Endothelial cell of umbilical vein (primary cell): ENCODE measurements at regions not wholly inside any gene's neighbourhood (a gene's known extent, or its start where the extent isn't known, plus 50 kb on each side); places are given as distances from the start of the nearest gene placed in this dataset.

ENCODE experiments used
- BruUV-seq: library from RNA; stranded (reverse); fragments of 400-500 nt; replicated peaks from 2 replicates; lab custom pipeline; 2021; lab: Mats Ljungman, UMichigan
- CTCF ChIA-PET: fragments of 300-600, 350-600 bp; sonication (Branson Sonifier 250); formaldehyde crosslinking; loops from one replicate; lab custom pipeline; 2021; ENCODE audit warnings: antibody characterized with exemption, inconsistent platforms; lab: Charles Lee
- POLR2A ChIA-PET: fragments of 300-600, 350-600 bp; sonication (Branson Sonifier 250); formaldehyde crosslinking; loops from one replicate; lab custom pipeline; 2021; ENCODE audit warnings: antibody characterized with exemption, inconsistent platforms; lab: Charles Lee
- DNase-seq: peaks from one replicate; pipeline ENCODE4 v3.0.0-alpha.2; 2011; ENCODE audit warnings: low read depth, low spot score
- FAIRE-seq: peaks from 2 replicates; lab custom pipeline; 2011; peaks lifted over from hg19 to GRCh38; lab: Jason Lieb, UNC
- H2AFZ ChIP-seq: 2 replicates; pipeline ENCODE4 v1.6.0; 2012; ENCODE audit warnings: low read depth, low read length, control low read depth, inconsistent platforms
- H3K27ac ChIP-seq: 2 replicates; pipeline ENCODE4 v1.5.1; 2011; ENCODE audit warnings: low read depth, mild to moderate bottlenecking, control low read depth, low read length, moderate library complexity; ENCODE audit not compliant: insufficient read depth
- H3K27me3 ChIP-seq, 2 experiments: 2 replicates each; pipeline versions ENCODE4 v1.6.0 to v1.6.1; 2011; ENCODE audit warnings: low read length in 2 of 2, mixed read lengths in 1 of 2; ENCODE audit not compliant: control insufficient read depth in 2 of 2, insufficient read depth in 2 of 2
- H3K36me3 ChIP-seq, 2 experiments: 2 replicates in 1 of 2; 3 replicates in 1 of 2; pipeline ENCODE4 v1.5.1; 2011; ENCODE audit warnings: low read length in 2 of 2, mild to moderate bottlenecking in 1 of 2, moderate library complexity in 1 of 2; ENCODE audit not compliant: control insufficient read depth in 2 of 2, insufficient read depth in 2 of 2; ENCODE audit errors: extremely low read depth in 1 of 2
- H3K4me1 ChIP-seq: 3 replicates; pipeline ENCODE4 v1.5.1; 2011; ENCODE audit warnings: mild to moderate bottlenecking, low read length; ENCODE audit not compliant: control insufficient read depth, insufficient read depth; ENCODE audit errors: extremely low read depth
- H3K4me2 ChIP-seq: 2 replicates; pipeline ENCODE4 v1.6.1; 2011; ENCODE audit warnings: low read length, control low read depth, mixed read lengths; ENCODE audit not compliant: insufficient read depth
- H3K4me3 ChIP-seq, 3 experiments: fragments of 200-600 bp in 1 of 3; sonication (generic), shearing (Covaris generic) in 1 of 3; replicated peaks in 1 of 3; 2 replicates each; pipeline ENCODE4 v1.5.1; 2011 to 2016; ENCODE audit warnings: control low read depth in 3 of 3, low read length in 3 of 3, mild to moderate bottlenecking in 2 of 3, inconsistent platforms in 1 of 3, low read depth in 1 of 3, moderate library complexity in 1 of 3; ENCODE audit not compliant: insufficient read depth in 1 of 3
- H3K79me2 ChIP-seq: 2 replicates; pipeline ENCODE4 v1.6.0; 2012; ENCODE audit warnings: low read length, inconsistent platforms; ENCODE audit not compliant: control insufficient read depth, insufficient read depth
- H3K9ac ChIP-seq: replicated peaks from 2 replicates; pipeline ENCODE3; 2011; ENCODE audit warnings: low read length, control low read depth; ENCODE audit not compliant: insufficient read depth; ENCODE audit errors: extremely low read depth
- H3K9me1 ChIP-seq: replicated peaks from 3 replicates; pipeline ENCODE4 v1.6.0; 2011; ENCODE audit warnings: mild to moderate bottlenecking, low read length; ENCODE audit not compliant: control insufficient read depth, insufficient read depth; ENCODE audit errors: extremely low read depth
- H3K9me3 ChIP-seq: replicated peaks from 2 replicates; pipeline ENCODE4 v1.5.1; 2012; ENCODE audit warnings: low read length, inconsistent platforms; ENCODE audit not compliant: control insufficient read depth, insufficient read depth
- H4K20me1 ChIP-seq: replicated peaks from 2 replicates; pipeline ENCODE3; 2011; ENCODE audit warnings: mild to moderate bottlenecking, low read length; ENCODE audit not compliant: control insufficient read depth, insufficient read depth; ENCODE audit errors: extremely low read depth
- CTCF ChIP-seq, 2 donors: IDR thresholded peaks; 1 replicate in 1 of 2; 2 replicates in 1 of 2; pipeline ENCODE4 v1.5.1; 2011; ENCODE audit warnings: low read length in 2 of 2, mild to moderate bottlenecking in 2 of 2, moderate library complexity in 2 of 2, control low read depth in 1 of 2, inconsistent platforms in 1 of 2, low read depth in 1 of 2; ENCODE audit not compliant: insufficient read depth in 1 of 2; ENCODE audit errors: extremely low read depth in 1 of 2
- EZH2 ChIP-seq: IDR thresholded peaks from 2 replicates; pipeline ENCODE4 v1.6.1; 2012; ENCODE audit warnings: borderline replicate concordance, low read depth, mild to moderate bottlenecking, moderate library complexity, low read length, inconsistent platforms; ENCODE audit not compliant: severe bottlenecking
- FOS ChIP-seq: IDR thresholded peaks from 2 replicates; pipeline ENCODE4 v1.6.1; 2011; ENCODE audit warnings: mild to moderate bottlenecking, low read length, moderate library complexity, borderline replicate concordance; ENCODE audit not compliant: insufficient read depth
- GATA2 ChIP-seq: IDR thresholded peaks from 2 replicates; pipeline ENCODE4 v1.7.0; 2011; ENCODE audit warnings: low read depth, mild to moderate bottlenecking, moderate library complexity, mixed read lengths, low read length; ENCODE audit not compliant: insufficient read length, insufficient read depth
- JUN ChIP-seq: IDR thresholded peaks from 2 replicates; pipeline ENCODE4 v1.6.1; 2011; ENCODE audit warnings: borderline replicate concordance, low read depth; ENCODE audit not compliant: insufficient read length, insufficient read depth
- MAX ChIP-seq: IDR thresholded peaks from 2 replicates; pipeline ENCODE4 v1.6.1; 2011; ENCODE audit not compliant: insufficient read depth, insufficient read length
- MYC ChIP-seq: IDR thresholded peaks from one replicate; pipeline ENCODE4 v1.6.1; 2011; ENCODE audit warnings: mild to moderate bottlenecking, low read depth, low read length
- POLR2A ChIP-seq: IDR thresholded peaks from 2 replicates; pipeline ENCODE4 v1.6.1; 2012; ENCODE audit warnings: low read depth, mild to moderate bottlenecking, control low read depth, low read length
- POLR2AphosphoS5 ChIP-seq: IDR thresholded peaks from 2 replicates; pipeline ENCODE4 v1.6.1; 2012; ENCODE audit warnings: low read depth, mild to moderate bottlenecking, control low read depth, low read length, moderate library complexity; ENCODE audit not compliant: insufficient read depth
- dilution Hi-C: fragments of 300-500 bp; cut with MboI; formaldehyde crosslinking; loops from one replicate; pipeline ENCODE4 v1.15.0; 2019; ENCODE audit warnings: low sequenced_read_pairs; ENCODE audit not compliant: extremely low pct_ligation_motif_present
- intact Hi-C: fragments of 100-400 bp; cut with micrococcal nuclease; formaldehyde crosslinking; loops from one replicate; pipeline ENCODE4 v1.10.0; 2022

GRCh38 chr14:47921133-47921532 is 245.7 kb upstream of the MDGA2 start:
- Histone ChIP-seq H3K4me2 (no peak overlapping the region), H4K20me1 (no peaks in the 10 kb centered on the region), H3K27ac (no peak overlapping the region), H3K4me1 (no peaks in the 10 kb centered on the region), H3K9me3 (no peaks in the 10 kb centered on the region), H3K36me3 (no peaks in the 10 kb centered on the region), H2AFZ (no peak overlapping the region), H3K79me2 (no peaks in the 10 kb centered on the region), H3K9me1 (no peaks in the 10 kb centered on the region), H3K4me3 (no peak overlapping the region), H3K27me3 (no peaks in the 10 kb centered on the region), H3K9ac (no peak overlapping the region)
- TF ChIP-seq POLR2AphosphoS5: no peak
- TF ChIP-seq MYC: no peak
- TF ChIP-seq FOS: no peak
- TF ChIP-seq GATA2: no peak
- TF ChIP-seq MAX: no peak
- no peak for TF ChIP-seq POLR2A
- no peak for TF ChIP-seq CTCF (IDR thresholded peaks at IDR 0.05; ENCODE audit: extremely low read depth in 1 of 2, insufficient read depth in 1 of 2, low read depth in 1 of 2, low read length in 2 of 2)
- TF ChIP-seq JUN: no peak
- TF ChIP-seq EZH2: no peak
- no peak for FAIRE-seq
- CTCF ChIA-PET: no interaction called here
- intact Hi-C loops (no loop called here), dilution Hi-C loops (no loop called here)
- no TSS peak for BruUV-seq
- POLR2A ChIA-PET: no interaction called here
- no peak for DNase-seq
